ENCODE measurements at regions not wholly inside any gene's neighbourhood (a gene's known extent, or its start where the extent isn't known, plus 50 kb on each side); places are given as distances from the start of the nearest gene placed in this dataset.

- 74% methylated on average over 7 of the region's 7 CpGs for WGBS
- H3K27me3 ChIP-seq (ENCODE audit: control insufficient read depth in 4 of 4, insufficient read depth in 4 of 4, low read length in 3 of 4), result no peaks in the 10 kb centered on the region
- H3K9ac ChIP-seq (ENCODE audit: low read depth in 1 of 2, low read length in 2 of 2), result no peak overlapping the region
- TF ChIP-seq, protein P1, sequence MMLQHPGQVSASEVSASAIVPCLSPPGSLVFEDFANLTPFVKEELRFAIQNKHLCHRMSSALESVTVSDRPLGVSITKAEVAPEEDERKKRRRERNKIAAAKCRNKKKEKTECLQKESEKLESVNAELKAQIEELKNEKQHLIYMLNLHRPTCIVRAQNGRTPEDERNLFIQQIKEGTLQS (IDR thresholded peaks at IDR 0.05), result no peak
- TF ChIP-seq, protein P2, sequence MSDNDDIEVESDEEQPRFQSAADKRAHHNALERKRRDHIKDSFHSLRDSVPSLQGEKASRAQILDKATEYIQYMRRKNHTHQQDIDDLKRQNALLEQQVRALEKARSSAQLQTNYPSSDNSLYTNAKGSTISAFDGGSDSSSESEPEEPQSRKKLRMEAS (IDR thresholded peaks at IDR 0.05), result no peak
- no peak for TF ChIP-seq REST (IDR thresholded peaks at IDR 0.05)
- no peak for TF ChIP-seq FOXA1 (IDR thresholded peaks at IDR 0.05)
- no peak for TF ChIP-seq HNF4G (IDR thresholded peaks at IDR 0.05)
- TF ChIP-seq FOXA2 (IDR thresholded peaks at IDR 0.05), result no peak
- no peak for TF ChIP-seq JUND (IDR thresholded peaks at IDR 0.05)
- no peak for TF ChIP-seq EGR1 (IDR thresholded peaks at IDR 0.05; ENCODE audit: low read depth in 2 of 2)
- no peak for TF ChIP-seq HNF4A (conservative IDR thresholded peaks at IDR 0.05)
- TF ChIP-seq RAD21 (IDR thresholded peaks at IDR 0.05), result no peak
- no peak for TF ChIP-seq SP1 (IDR thresholded peaks at IDR 0.05)
- no peak for TF ChIP-seq YY1 (IDR thresholded peaks at IDR 0.05)
- no peak for TF ChIP-seq NR2F2 (IDR thresholded peaks at IDR 0.05)
- TF ChIP-seq, protein P3, sequence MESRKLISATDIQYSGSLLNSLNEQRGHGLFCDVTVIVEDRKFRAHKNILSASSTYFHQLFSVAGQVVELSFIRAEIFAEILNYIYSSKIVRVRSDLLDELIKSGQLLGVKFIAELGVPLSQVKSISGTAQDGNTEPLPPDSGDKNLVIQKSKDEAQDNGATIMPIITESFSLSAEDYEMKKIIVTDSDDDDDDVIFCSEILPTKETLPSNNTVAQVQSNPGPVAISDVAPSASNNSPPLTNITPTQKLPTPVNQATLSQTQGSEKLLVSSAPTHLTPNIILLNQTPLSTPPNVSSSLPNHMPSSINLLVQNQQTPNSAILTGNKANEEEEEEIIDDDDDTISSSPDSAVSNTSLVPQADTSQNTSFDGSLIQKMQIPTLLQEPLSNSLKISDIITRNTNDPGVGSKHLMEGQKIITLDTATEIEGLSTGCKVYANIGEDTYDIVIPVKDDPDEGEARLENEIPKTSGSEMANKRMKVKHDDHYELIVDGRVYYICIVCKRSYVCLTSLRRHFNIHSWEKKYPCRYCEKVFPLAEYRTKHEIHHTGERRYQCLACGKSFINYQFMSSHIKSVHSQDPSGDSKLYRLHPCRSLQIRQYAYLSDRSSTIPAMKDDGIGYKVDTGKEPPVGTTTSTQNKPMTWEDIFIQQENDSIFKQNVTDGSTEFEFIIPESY (IDR thresholded peaks at IDR 0.05), result no peak
- no peak for TF ChIP-seq RXRA (IDR thresholded peaks at IDR 0.05)
- no peak for TF ChIP-seq TAF1 (conservative IDR thresholded peaks at IDR 0.05)
- TF ChIP-seq, protein P4, sequence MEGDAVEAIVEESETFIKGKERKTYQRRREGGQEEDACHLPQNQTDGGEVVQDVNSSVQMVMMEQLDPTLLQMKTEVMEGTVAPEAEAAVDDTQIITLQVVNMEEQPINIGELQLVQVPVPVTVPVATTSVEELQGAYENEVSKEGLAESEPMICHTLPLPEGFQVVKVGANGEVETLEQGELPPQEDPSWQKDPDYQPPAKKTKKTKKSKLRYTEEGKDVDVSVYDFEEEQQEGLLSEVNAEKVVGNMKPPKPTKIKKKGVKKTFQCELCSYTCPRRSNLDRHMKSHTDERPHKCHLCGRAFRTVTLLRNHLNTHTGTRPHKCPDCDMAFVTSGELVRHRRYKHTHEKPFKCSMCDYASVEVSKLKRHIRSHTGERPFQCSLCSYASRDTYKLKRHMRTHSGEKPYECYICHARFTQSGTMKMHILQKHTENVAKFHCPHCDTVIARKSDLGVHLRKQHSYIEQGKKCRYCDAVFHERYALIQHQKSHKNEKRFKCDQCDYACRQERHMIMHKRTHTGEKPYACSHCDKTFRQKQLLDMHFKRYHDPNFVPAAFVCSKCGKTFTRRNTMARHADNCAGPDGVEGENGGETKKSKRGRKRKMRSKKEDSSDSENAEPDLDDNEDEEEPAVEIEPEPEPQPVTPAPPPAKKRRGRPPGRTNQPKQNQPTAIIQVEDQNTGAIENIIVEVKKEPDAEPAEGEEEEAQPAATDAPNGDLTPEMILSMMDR (IDR thresholded peaks at IDR 0.05; ENCODE audit: low read depth, low read length, missing input control), result no peak
- no peak for TF ChIP-seq GABPA (IDR thresholded peaks at IDR 0.05 in 1 of 2, conservative IDR thresholded peaks at IDR 0.05 in 1 of 2)
- H3K36me3 ChIP-seq (ENCODE audit: control insufficient read depth in 4 of 4, insufficient read depth in 3 of 4, low read depth in 1 of 4, low read length in 3 of 4), result no peaks in the 10 kb centered on the region
- H3K27ac ChIP-seq (ENCODE audit: low read depth in 1 of 2, low read length in 2 of 2), result no peak overlapping the region
- no peak overlapping the region for H3K4me3 ChIP-seq (ENCODE audit: low read depth in 1 of 3, low read length in 3 of 3)
- no peaks in the 10 kb centered on the region for H3K9me3 ChIP-seq (ENCODE audit: control insufficient read depth in 4 of 4, low read length in 3 of 4)
- DNase-seq (ENCODE audit: low spot score), result no peak
- H3K4me1 ChIP-seq (ENCODE audit: control insufficient read depth in 4 of 4, insufficient read depth in 4 of 4, low read length in 3 of 4), result no peaks in the 10 kb centered on the region
Observed at GRCh38 chr2:78677774-78678173, 347.7 kb upstream of the REG3G start.
